ENCODE measurements at regions not wholly inside any gene's neighbourhood (a gene's known extent, or its start where the extent isn't known, plus 50 kb on each side); places are given as distances from the start of the nearest gene placed in this dataset.

- WGBS, 2 experiments, result 96 to 100% methylated on average over 2 of the region's 2 CpGs
- no peak overlapping the region for H3K27ac ChIP-seq (ENCODE audit: insufficient read depth, low read depth, low read length, poor library complexity, severe bottlenecking)
These were observed 184.5 kb downstream of the MTX2 start for GRCh38 chr2:176453784-176454183.

GRCh38 chr2:176454893-176455815, 185.9 kb downstream of the MTX2 start:
- Histone ChIP-seq H3K36me3 (ENCODE audit: control insufficient read depth, insufficient read depth, low read length) (no peaks in the 10 kb centered on the region), H3K4me1 (ENCODE audit: control insufficient read depth, insufficient read depth, low read length) (peaks cover 12% of the 10 kb centered on the region), H3K4me3 (ENCODE audit: insufficient read depth, low read depth, low read length) (no peak overlapping the region), H3K27me3 (ENCODE audit: control insufficient read depth, insufficient read depth, low read length, poor library complexity, severe bottlenecking) (no peaks in the 10 kb centered on the region), H3K9me3 (ENCODE audit: control insufficient read depth, low read length) (no peaks in the 10 kb centered on the region), H3K27ac (ENCODE audit: insufficient read depth, low read depth, low read length, poor library complexity, severe bottlenecking) (no peak overlapping the region)
- WGBS, 2 experiments, result 15 to 29% methylated on average over 9 to 11 of the region's 11 CpGs

More at GRCh38 chr2:176453784-176454183, 184.5 kb downstream of the MTX2 start:
- no peaks in the 10 kb centered on the region for H3K9me3 ChIP-seq (ENCODE audit: control insufficient read depth, low read length)
- H3K36me3 ChIP-seq (ENCODE audit: control insufficient read depth, insufficient read depth, low read length), result no peaks in the 10 kb centered on the region
- no peak overlapping the region for H3K4me3 ChIP-seq (ENCODE audit: insufficient read depth, low read depth, low read length)
- H3K4me1 ChIP-seq (ENCODE audit: control insufficient read depth, insufficient read depth, low read length), result peaks cover 12% of the 10 kb centered on the region
- H3K27me3 ChIP-seq (ENCODE audit: control insufficient read depth, insufficient read depth, low read length, poor library complexity, severe bottlenecking), result no peaks in the 10 kb centered on the region

GRCh38 chr2:176455816-176456291, 186.6 kb downstream of the MTX2 start:
- no peaks in the 10 kb centered on the region for H3K27me3 ChIP-seq (ENCODE audit: control insufficient read depth, insufficient read depth, low read length, poor library complexity, severe bottlenecking)
- H3K4me1 ChIP-seq (ENCODE audit: control insufficient read depth, insufficient read depth, low read length), result peaks cover 12% of the 10 kb centered on the region
- no peak overlapping the region for H3K4me3 ChIP-seq (ENCODE audit: insufficient read depth, low read depth, low read length)
- H3K27ac ChIP-seq (ENCODE audit: insufficient read depth, low read depth, low read length, poor library complexity, severe bottlenecking), result no peak overlapping the region
- H3K9me3 ChIP-seq (ENCODE audit: control insufficient read depth, low read length), result no peaks in the 10 kb centered on the region
- H3K36me3 ChIP-seq (ENCODE audit: control insufficient read depth, insufficient read depth, low read length), result no peaks in the 10 kb centered on the region
- WGBS, 2 experiments, result 46 to 62% methylated on average over 3 of the region's 3 CpGs

- Histone ChIP-seq H3K27me3 (ENCODE audit: control insufficient read depth, insufficient read depth, low read length, poor library complexity, severe bottlenecking) (no peaks in the 10 kb centered on the region), H3K4me1 (ENCODE audit: control insufficient read depth, insufficient read depth, low read length) (peaks cover 12% of the 10 kb centered on the region), H3K4me3 (ENCODE audit: insufficient read depth, low read depth, low read length) (no peak overlapping the region), H3K9me3 (ENCODE audit: control insufficient read depth, low read length) (no peaks in the 10 kb centered on the region), H3K36me3 (ENCODE audit: control insufficient read depth, insufficient read depth, low read length) (no peaks in the 10 kb centered on the region), H3K27ac (ENCODE audit: insufficient read depth, low read depth, low read length, poor library complexity, severe bottlenecking) (no peak overlapping the region)
- WGBS, 2 experiments, result 88 to 89% methylated on average over 1 of the region's 1 CpG
These were observed 188.2 kb downstream of the MTX2 start for GRCh38 chr2:176457481-176457880.

- Histone ChIP-seq H3K27me3 (ENCODE audit: control insufficient read depth, insufficient read depth, low read length, poor library complexity, severe bottlenecking) (no peaks in the 10 kb centered on the region), H3K36me3 (ENCODE audit: control insufficient read depth, insufficient read depth, low read length) (no peaks in the 10 kb centered on the region), H3K9me3 (ENCODE audit: control insufficient read depth, low read length) (no peaks in the 10 kb centered on the region), H3K4me1 (ENCODE audit: control insufficient read depth, insufficient read depth, low read length) (no peaks in the 10 kb centered on the region), H3K27ac (ENCODE audit: insufficient read depth, low read depth, low read length, poor library complexity, severe bottlenecking) (no peak overlapping the region), H3K4me3 (ENCODE audit: insufficient read depth, low read depth, low read length) (no peak overlapping the region)
- WGBS, 2 experiments, result 93 to 94% methylated on average over 3 to 5 of the region's 5 CpGs
These were observed 192.0 kb downstream of the MTX2 start for GRCh38 chr2:176461098-176461808.

GRCh38 chr2:176461809-176462670, 192.8 kb downstream of the MTX2 start:
- Histone ChIP-seq H3K36me3 (ENCODE audit: control insufficient read depth, insufficient read depth, low read length) (no peaks in the 10 kb centered on the region), H3K27me3 (ENCODE audit: control insufficient read depth, insufficient read depth, low read length, poor library complexity, severe bottlenecking) (no peaks in the 10 kb centered on the region), H3K4me1 (ENCODE audit: control insufficient read depth, insufficient read depth, low read length) (no peaks in the 10 kb centered on the region), H3K27ac (ENCODE audit: insufficient read depth, low read depth, low read length, poor library complexity, severe bottlenecking) (no peak overlapping the region), H3K9me3 (ENCODE audit: control insufficient read depth, low read length) (no peaks in the 10 kb centered on the region), H3K4me3 (ENCODE audit: insufficient read depth, low read depth, low read length) (no peak overlapping the region)
- 77 to 81% methylated on average over 3 to 4 of the region's 5 CpGs for WGBS, 2 experiments

GRCh38 chr2:176463546-176463945, 194.3 kb downstream of the MTX2 start:
- WGBS, 2 experiments, result 95 to 96% methylated on average over 1 to 3 of the region's 3 CpGs
- Histone ChIP-seq H3K4me3 (ENCODE audit: insufficient read depth, low read depth, low read length) (no peak overlapping the region), H3K27ac (ENCODE audit: insufficient read depth, low read depth, low read length, poor library complexity, severe bottlenecking) (no peak overlapping the region), H3K36me3 (ENCODE audit: control insufficient read depth, insufficient read depth, low read length) (no peaks in the 10 kb centered on the region), H3K9me3 (ENCODE audit: control insufficient read depth, low read length) (no peaks in the 10 kb centered on the region), H3K27me3 (ENCODE audit: control insufficient read depth, insufficient read depth, low read length, poor library complexity, severe bottlenecking) (no peaks in the 10 kb centered on the region), H3K4me1 (ENCODE audit: control insufficient read depth, insufficient read depth, low read length) (no peaks in the 10 kb centered on the region)

GRCh38 chr2:176464886-176465564, 195.8 kb downstream of the MTX2 start:
- H3K4me1 ChIP-seq (ENCODE audit: control insufficient read depth, insufficient read depth, low read length), result no peaks in the 10 kb centered on the region
- no peaks in the 10 kb centered on the region for H3K9me3 ChIP-seq (ENCODE audit: control insufficient read depth, low read length)
- no peaks in the 10 kb centered on the region for H3K36me3 ChIP-seq (ENCODE audit: control insufficient read depth, insufficient read depth, low read length)
- 78 to 80% methylated on average over 10 of the region's 10 CpGs for WGBS, 2 experiments
- H3K4me3 ChIP-seq (ENCODE audit: insufficient read depth, low read depth, low read length), result no peak overlapping the region
- H3K27ac ChIP-seq (ENCODE audit: insufficient read depth, low read depth, low read length, poor library complexity, severe bottlenecking), result no peak overlapping the region
- H3K27me3 ChIP-seq (ENCODE audit: control insufficient read depth, insufficient read depth, low read length, poor library complexity, severe bottlenecking), result no peaks in the 10 kb centered on the region

- Histone ChIP-seq H3K4me3 (ENCODE audit: insufficient read depth, low read depth, low read length) (no peak overlapping the region), H3K27ac (ENCODE audit: insufficient read depth, low read depth, low read length, poor library complexity, severe bottlenecking) (no peak overlapping the region), H3K9me3 (ENCODE audit: control insufficient read depth, low read length) (no peaks in the 10 kb centered on the region), H3K4me1 (ENCODE audit: control insufficient read depth, insufficient read depth, low read length) (no peaks in the 10 kb centered on the region), H3K27me3 (ENCODE audit: control insufficient read depth, insufficient read depth, low read length, poor library complexity, severe bottlenecking) (no peaks in the 10 kb centered on the region), H3K36me3 (ENCODE audit: control insufficient read depth, insufficient read depth, low read length) (no peaks in the 10 kb centered on the region)
- WGBS, 2 experiments, result 83 to 85% methylated on average over 5 of the region's 5 CpGs
These were observed 197.7 kb downstream of the MTX2 start for GRCh38 chr2:176466918-176467452.

All from ectodermal cell (in vitro differentiated cells).